ENCODE measurements at regions not wholly inside any gene's neighbourhood (a gene's known extent, or its start where the extent isn't known, plus 50 kb on each side); places are given as distances from the start of the nearest gene placed in this dataset.

- Histone ChIP-seq H4K20me1 (ENCODE audit: control insufficient read depth, insufficient read depth, low read depth, low read length) (no peaks in the 10 kb centered on the region), H3F3A (ENCODE audit: control insufficient read depth, insufficient read depth) (no peaks in the 10 kb centered on the region), H3K27ac (ENCODE audit: low read depth, low read length) (no peak overlapping the region), H3K9me3 (ENCODE audit: control insufficient read depth, insufficient read depth, low read length) (no peaks in the 10 kb centered on the region), H3K9me2 (replicated peaks; ENCODE audit: control insufficient read depth, low read length) (no peaks in the 10 kb centered on the region), H3K4me1 (ENCODE audit: control insufficient read depth, low read length) (no peaks in the 10 kb centered on the region), H3K36me3 (ENCODE audit: control insufficient read depth, low read length) (no peaks in the 10 kb centered on the region), H3K4me3 (ENCODE audit: low read length) (no peak overlapping the region), H3K4me2 (ENCODE audit: low read length) (no peak overlapping the region), H3K27me3 (ENCODE audit: control insufficient read depth, low read length) (no peaks in the 10 kb centered on the region), H3K79me2 (ENCODE audit: control insufficient read depth, low read length) (no peaks in the 10 kb centered on the region)
- TF ChIP-seq CTCF (IDR thresholded peaks at IDR 0.05; ENCODE audit: low read depth, low read length, poor library complexity, severe bottlenecking) = no peak
Observed at GRCh38 chr21:28550057-28550825, 442.4 kb downstream of the LTN1 start.

DNA sequence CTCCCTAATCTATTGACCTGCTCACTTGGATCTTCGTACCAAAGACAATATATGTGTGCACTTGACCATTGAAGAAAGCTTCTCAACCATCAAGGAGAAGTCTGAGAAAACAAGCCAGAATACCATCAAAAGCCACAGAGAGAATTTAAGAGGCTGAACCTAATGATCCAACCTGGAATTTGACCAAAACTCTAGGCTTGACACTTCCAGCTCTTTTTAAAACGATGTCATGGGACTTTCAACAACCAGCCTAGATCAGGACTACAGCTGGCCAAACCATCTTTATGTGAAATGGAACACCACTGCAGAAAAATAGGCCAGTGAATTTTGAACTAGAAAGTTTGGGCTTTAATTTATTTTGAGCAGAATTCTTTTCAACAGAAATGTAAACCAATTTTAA, 444.4 kb downstream of the LTN1 start:
- Histone ChIP-seq H3K27ac (ENCODE audit: low read depth, low read length) (no peak overlapping the region), H4K20me1 (ENCODE audit: control insufficient read depth, insufficient read depth, low read depth, low read length) (no peaks in the 10 kb centered on the region), H3F3A (ENCODE audit: control insufficient read depth, insufficient read depth) (no peaks in the 10 kb centered on the region), H3K79me2 (ENCODE audit: control insufficient read depth, low read length) (no peaks in the 10 kb centered on the region), H3K4me3 (ENCODE audit: low read length) (no peak overlapping the region), H3K9me2 (replicated peaks; ENCODE audit: control insufficient read depth, low read length) (no peaks in the 10 kb centered on the region), H3K9me3 (ENCODE audit: control insufficient read depth, insufficient read depth, low read length) (no peaks in the 10 kb centered on the region), H3K27me3 (ENCODE audit: control insufficient read depth, low read length) (no peaks in the 10 kb centered on the region), H3K4me2 (ENCODE audit: low read length) (no peak overlapping the region), H3K4me1 (ENCODE audit: control insufficient read depth, low read length) (no peaks in the 10 kb centered on the region), H3K36me3 (ENCODE audit: control insufficient read depth, low read length) (no peaks in the 10 kb centered on the region)
- TF ChIP-seq CTCF (IDR thresholded peaks at IDR 0.05; ENCODE audit: low read depth, low read length, poor library complexity, severe bottlenecking) (no peak), EZH2phosphoT487 (IDR thresholded peaks at IDR 0.05; ENCODE audit: borderline replicate concordance, low read length) (no peak)

GRCh38 chr21:28547766-28548165, 444.9 kb downstream of the LTN1 start:
- Histone ChIP-seq H3K9me2 (replicated peaks; ENCODE audit: control insufficient read depth, low read length) (no peaks in the 10 kb centered on the region), H4K20me1 (ENCODE audit: control insufficient read depth, insufficient read depth, low read depth, low read length) (no peaks in the 10 kb centered on the region), H3K4me2 (ENCODE audit: low read length) (no peak overlapping the region), H3K4me1 (ENCODE audit: control insufficient read depth, low read length) (no peaks in the 10 kb centered on the region), H3K36me3 (ENCODE audit: control insufficient read depth, low read length) (no peaks in the 10 kb centered on the region), H3K9me3 (ENCODE audit: control insufficient read depth, insufficient read depth, low read length) (no peaks in the 10 kb centered on the region), H3K27ac (ENCODE audit: low read depth, low read length) (no peak overlapping the region), H3K27me3 (ENCODE audit: control insufficient read depth, low read length) (no peaks in the 10 kb centered on the region), H3K79me2 (ENCODE audit: control insufficient read depth, low read length) (no peaks in the 10 kb centered on the region), H3K4me3 (ENCODE audit: low read length) (no peak overlapping the region), H3F3A (ENCODE audit: control insufficient read depth, insufficient read depth) (no peaks in the 10 kb centered on the region)
- TF ChIP-seq EZH2phosphoT487 (IDR thresholded peaks at IDR 0.05; ENCODE audit: borderline replicate concordance, low read length) (no peak), CTCF (IDR thresholded peaks at IDR 0.05; ENCODE audit: low read depth, low read length, poor library complexity, severe bottlenecking) (no peak)
